Activated CD4-positive, CD25-positive, alpha-beta regulatory T cell treated with anti-CD3 and anti-CD28 coated beads, Interleukin-2, amount 50 U/mL, for 24 hours (primary cell): ENCODE measurements at regions not wholly inside any gene's neighbourhood (a gene's known extent, or its start where the extent isn't known, plus 50 kb on each side); places are given as distances from the start of the nearest gene placed in this dataset.

Experiments
- ATAC-seq, 2 donors: fragments of 150-1000 bp; cut with Tn5 transposase; one replicate each; pipeline ENCODE4 v1.10.0; 2021; ENCODE audit warnings: mild to moderate bottlenecking in 1 of 2, moderate library complexity in 1 of 2

- ATAC-seq = no peak
Measured at GRCh38 chr3:59698091-59698490, 648.3 kb upstream of the CFAP20DC start.

GRCh38 chr3:59696783-59697182, 647.0 kb upstream of the CFAP20DC start:
- no peak for ATAC-seq

- ATAC-seq = no peak
Measured at GRCh38 chr3:59695860-59696259, 646.0 kb upstream of the CFAP20DC start.

GRCh38 chr3:59692117-59692516, 642.3 kb upstream of the CFAP20DC start:
- ATAC-seq = no peak

- no peak for ATAC-seq
Measured at GRCh38 chr3:59690886-59691285, 641.1 kb upstream of the CFAP20DC start.

- ATAC-seq = no peak
Measured at GRCh38 chr3:59688636-59689035, 638.8 kb upstream of the CFAP20DC start.

- ATAC-seq = no peak
Measured at GRCh38 chr3:59685432-59685831, 635.6 kb upstream of the CFAP20DC start.

GRCh38 chr3:59684766-59685165, 634.9 kb upstream of the CFAP20DC start:
- no peak for ATAC-seq

GRCh38 chr3:59680919-59681318, 631.1 kb upstream of the CFAP20DC start:
- ATAC-seq = no peak

GRCh38 chr3:59677747-59678702, 628.2 kb upstream of the CFAP20DC start:
- no peak for ATAC-seq

- ATAC-seq = no peak
Measured at GRCh38 chr3:59675495-59675894, 625.7 kb upstream of the CFAP20DC start.

- no peak for ATAC-seq
Measured at GRCh38 chr3:59663076-59663850, 613.4 kb upstream of the CFAP20DC start.

- ATAC-seq = no peak
Measured at GRCh38 chr3:59660852-59661625, 611.2 kb upstream of the CFAP20DC start.

- ATAC-seq = no peak
Measured at GRCh38 chr3:59660376-59660775, 610.6 kb upstream of the CFAP20DC start.

GRCh38 chr3:59659755-59660154, 609.9 kb upstream of the CFAP20DC start:
- no peak for ATAC-seq

GRCh38 chr3:59658866-59659265, 609.0 kb upstream of the CFAP20DC start:
- no peak for ATAC-seq

- no peak for ATAC-seq
Measured at GRCh38 chr3:59658274-59658673, 608.4 kb upstream of the CFAP20DC start.

GRCh38 chr3:59655418-59656015, 605.7 kb upstream of the CFAP20DC start:
- ATAC-seq = no peak

- ATAC-seq = no peak
Measured at GRCh38 chr3:59654480-59655417, 604.9 kb upstream of the CFAP20DC start.

- ATAC-seq = no peak
Measured at GRCh38 chr3:59654123-59654479, 604.3 kb upstream of the CFAP20DC start.

- ATAC-seq = no peak
Measured at GRCh38 chr3:59653405-59654122, 603.7 kb upstream of the CFAP20DC start.
